GM12891 (cell line): ENCODE measurements at regions not wholly inside any gene's neighbourhood (a gene's known extent, or its start where the extent isn't known, plus 50 kb on each side); places are given as distances from the start of the nearest gene placed in this dataset.

ENCODE experiments used
- PAX5 ChIP-seq: IDR thresholded peaks from 2 replicates; pipeline ENCODE4 v1.6.1; 2011; ENCODE audit warnings: low read length, moderate library complexity, mild to moderate bottlenecking; ENCODE audit not compliant: insufficient read depth, severe bottlenecking
- POLR2A ChIP-seq: IDR thresholded peaks from 2 replicates; pipeline ENCODE4 v1.6.1; 2011; ENCODE audit warnings: low read depth, low read length, control low read depth
- POLR2AphosphoS5 ChIP-seq: IDR thresholded peaks from 2 replicates; pipeline ENCODE4 v1.6.1; 2011; ENCODE audit warnings: low read depth, low read length, control low read depth
- POU2F2 ChIP-seq: IDR thresholded peaks from 2 replicates; pipeline ENCODE4 v1.6.1; 2011; ENCODE audit warnings: low read depth, mild to moderate bottlenecking, control low read depth, low read length, moderate library complexity
- SPI1 ChIP-seq: IDR thresholded peaks from 2 replicates; pipeline ENCODE4 v1.6.1; 2011; ENCODE audit warnings: low read depth, low read length, control low read depth
- TAF1 ChIP-seq: IDR thresholded peaks from 2 replicates; pipeline ENCODE4 v1.6.1; 2011; ENCODE audit warnings: low read depth, low read length, control low read depth

- TF ChIP-seq POLR2A (no peak), TAF1 (no peak), POLR2AphosphoS5 (no peak), PAX5 (no peak), SPI1 (no peak), POU2F2 (no peak)
Observed at GRCh38 chr2:62330959-62331358, 135.0 kb downstream of the B3GNT2 start.
